PC-3 (cell line): ENCODE measurements at regions not wholly inside any gene's neighbourhood (a gene's known extent, or its start where the extent isn't known, plus 50 kb on each side); places are given as distances from the start of the nearest gene placed in this dataset.

Source experiments
- EZH2 ChIP-seq: fragments of 300-600 bp; sonication (generic); IDR thresholded peaks from one replicate; pipeline ENCODE4 v1.6.1; 2017; ENCODE audit warnings: antibody characterized with exemption, mild to moderate bottlenecking, low read length; ENCODE audit not compliant: unreplicated experiment
- EZH2phosphoT487 ChIP-seq: fragments of 300-600 bp; sonication (generic); IDR thresholded peaks from 2 replicates; pipeline ENCODE4 v1.6.1; 2018; ENCODE audit warnings: mild to moderate bottlenecking, antibody characterized with exemption, low read length, borderline replicate concordance
- TF ChIP-seq, protein P1 (sequence below): fragments of 300-600 bp; sonication (generic); conservative IDR thresholded peaks from 2 replicates; pipeline ENCODE4 v1.5.1; 2017; ENCODE audit warnings: antibody characterized with exemption, low read depth, mild to moderate bottlenecking, low read length

DNA sequence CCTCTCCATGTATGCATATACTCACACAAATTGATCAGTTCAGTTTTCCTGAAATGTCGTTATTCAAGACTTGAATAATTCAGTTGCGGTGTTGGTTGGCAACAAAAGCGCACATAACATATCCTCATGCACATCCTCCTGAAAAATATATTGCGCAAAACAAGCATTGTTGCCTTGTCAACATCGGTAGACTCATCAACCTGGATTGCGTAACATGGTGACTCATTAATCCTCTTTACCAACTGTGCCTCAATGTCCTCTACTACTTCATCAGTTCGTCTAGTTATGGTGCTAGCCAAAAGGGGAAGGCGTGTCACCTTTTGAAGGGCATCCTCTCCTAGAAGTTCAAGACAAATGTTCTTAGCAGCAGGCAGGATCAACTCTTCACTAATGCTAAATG, 357.7 kb downstream of the LMO7 start:
- TF ChIP-seq, protein P1, sequence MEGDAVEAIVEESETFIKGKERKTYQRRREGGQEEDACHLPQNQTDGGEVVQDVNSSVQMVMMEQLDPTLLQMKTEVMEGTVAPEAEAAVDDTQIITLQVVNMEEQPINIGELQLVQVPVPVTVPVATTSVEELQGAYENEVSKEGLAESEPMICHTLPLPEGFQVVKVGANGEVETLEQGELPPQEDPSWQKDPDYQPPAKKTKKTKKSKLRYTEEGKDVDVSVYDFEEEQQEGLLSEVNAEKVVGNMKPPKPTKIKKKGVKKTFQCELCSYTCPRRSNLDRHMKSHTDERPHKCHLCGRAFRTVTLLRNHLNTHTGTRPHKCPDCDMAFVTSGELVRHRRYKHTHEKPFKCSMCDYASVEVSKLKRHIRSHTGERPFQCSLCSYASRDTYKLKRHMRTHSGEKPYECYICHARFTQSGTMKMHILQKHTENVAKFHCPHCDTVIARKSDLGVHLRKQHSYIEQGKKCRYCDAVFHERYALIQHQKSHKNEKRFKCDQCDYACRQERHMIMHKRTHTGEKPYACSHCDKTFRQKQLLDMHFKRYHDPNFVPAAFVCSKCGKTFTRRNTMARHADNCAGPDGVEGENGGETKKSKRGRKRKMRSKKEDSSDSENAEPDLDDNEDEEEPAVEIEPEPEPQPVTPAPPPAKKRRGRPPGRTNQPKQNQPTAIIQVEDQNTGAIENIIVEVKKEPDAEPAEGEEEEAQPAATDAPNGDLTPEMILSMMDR: no peak
- TF ChIP-seq EZH2 (no peak), EZH2phosphoT487 (no peak)
